SK-MEL-5 (cell line): ENCODE measurements at regions not wholly inside any gene's neighbourhood (a gene's known extent, or its start where the extent isn't known, plus 50 kb on each side); places are given as distances from the start of the nearest gene placed in this dataset.
"Not testable (repeated sequence)": the region's sequence is repeated elsewhere in the genome, so short reads cannot be mapped to it uniquely, and the experiment has no call there.

ENCODE experiments used
- DNase-seq: peaks from one replicate; pipeline ENCODE4 v3.0.0-alpha.2; 2016; ENCODE audit warnings: low read depth, low spot score
- in situ Hi-C: cut with HindIII; loops from 2 replicates; pipeline ENCODE4 v1.10.0; 2016; ENCODE audit warnings: low sequenced_read_pairs, high pct_unique_total_duplicates, low pct_unique_long_range_greater_than_20kb
- small RNA-seq, 2 experiments: library from RNA; depleted of rRNA; stranded (forward); fragments of <200 nt; gene quantifications; one replicate each; pipeline ENCODE3, GENCODE V24; 2014

DNA sequence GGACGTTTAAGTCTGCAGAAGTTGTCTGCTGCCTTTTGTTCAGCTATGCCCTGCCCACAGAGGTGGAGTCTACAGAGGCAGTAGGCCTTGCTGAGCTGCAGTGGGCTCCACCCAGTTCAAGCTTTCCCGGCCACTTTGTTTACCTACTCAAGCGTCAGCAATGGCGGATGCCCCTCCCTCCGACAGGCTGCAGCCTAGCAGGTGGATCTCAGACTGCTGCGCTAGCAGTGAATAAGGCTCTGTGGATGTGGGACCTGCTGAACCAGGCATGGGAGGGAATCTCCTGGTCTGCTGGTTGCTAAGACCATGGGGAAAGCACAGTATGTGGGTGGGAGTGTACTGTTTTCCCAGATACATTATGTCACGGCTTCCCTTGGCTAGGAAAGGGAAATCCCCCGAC, 58.2 kb upstream of the N4BP1 start:
- DNase-seq, in situ Hi-C loops: not testable (repeated sequence)

DNA sequence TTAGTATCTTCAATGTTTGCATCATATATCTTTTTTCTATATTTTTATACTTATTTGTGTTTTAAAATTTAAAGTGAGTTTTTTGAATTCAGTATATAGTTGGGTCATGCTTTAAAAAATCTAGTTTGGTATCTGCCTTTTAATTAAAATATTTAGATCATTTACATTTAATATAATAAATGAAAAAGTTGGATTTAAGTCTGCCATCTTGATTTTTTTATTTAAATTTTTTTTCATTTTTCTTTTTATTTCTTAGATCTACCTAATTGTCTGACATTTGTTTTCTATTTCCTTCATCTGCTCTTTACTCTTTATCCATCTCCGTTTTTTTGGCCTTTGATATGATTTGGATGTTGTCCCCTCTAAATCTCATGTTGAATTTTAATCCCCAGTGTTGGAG, 50.0 kb upstream of the N4BP1 start:
- in situ Hi-C loops: no loop called here

More for the DNA sequence above, 50.0 kb upstream of the N4BP1 start:
- no peak for DNase-seq

Small RNA genes lying in the stretch of these regions (small RNA-seq; reads per million reads assigned to genes)
- gene AC023827.1 (0 reads per million in 2 experiments), gene MTND4LP25 (0 reads per million in 2 experiments), gene RNU6-257P (0 reads per million in 2 experiments)
